ENCODE measurements at regions not wholly inside any gene's neighbourhood (a gene's known extent, or its start where the extent isn't known, plus 50 kb on each side); places are given as distances from the start of the nearest gene placed in this dataset.

GRCh38 chr13:53204598-53204997 is 176.0 kb downstream of the OLFM4 start:
- WGBS, 3 donors = 49 to 63% (median 51%) methylated on average over 4 of the region's 4 CpGs

GRCh38 chr13:53206455-53206854 is 177.8 kb downstream of the OLFM4 start:
- Histone ChIP-seq H3K27ac (no peak overlapping the region), H3K27me3 (no peaks in the 10 kb centered on the region), H3K4me3 (no peak overlapping the region), H3K4me1 (ENCODE audit: insufficient read depth) (no peaks in the 10 kb centered on the region), H3K9me3 (no peaks in the 10 kb centered on the region), H3K36me3 (no peaks in the 10 kb centered on the region)
- intact Hi-C loops (cut with DNase I) = no loop called here
- TF ChIP-seq CTCF (IDR thresholded peaks at IDR 0.05) = no peak
- no peak for TF ChIP-seq POLR2A (IDR thresholded peaks at IDR 0.05)
- no peak for TF ChIP-seq EP300 (IDR thresholded peaks at IDR 0.05)
- DNase-seq = no peak
- 0 to 2% (median 0%) methylated on average over 1 of the region's 1 CpG for WGBS, 3 donors

More at GRCh38 chr13:53204598-53204997, 176.0 kb downstream of the OLFM4 start:
- Histone ChIP-seq H3K27me3 (no peaks in the 10 kb centered on the region), H3K9me3 (no peaks in the 10 kb centered on the region), H3K4me3 (no peak overlapping the region), H3K36me3 (no peaks in the 10 kb centered on the region), H3K4me1 (ENCODE audit: insufficient read depth) (peaks cover 2% of the 10 kb centered on the region), H3K27ac (no peak overlapping the region)
- TF ChIP-seq POLR2A (IDR thresholded peaks at IDR 0.05) = no peak
- TF ChIP-seq CTCF (IDR thresholded peaks at IDR 0.05) = no peak
- TF ChIP-seq EP300 (IDR thresholded peaks at IDR 0.05) = no peak
- intact Hi-C loops (cut with DNase I) = no loop called here
- no peak for DNase-seq

GRCh38 chr13:53207556-53207955 is 178.9 kb downstream of the OLFM4 start:
- 73 to 83% (median 82%) methylated on average over 3 of the region's 3 CpGs for WGBS, 3 donors

GRCh38 chr13:53214433-53214832 is 185.8 kb downstream of the OLFM4 start:
- 64 to 76% (median 71%) methylated on average over 4 of the region's 4 CpGs for WGBS, 3 donors
- TF ChIP-seq POLR2A (IDR thresholded peaks at IDR 0.05) (no peak), EP300 (IDR thresholded peaks at IDR 0.05) (no peak)
- H3K4me3 ChIP-seq = no peak overlapping the region
- no peak overlapping the region for H3K27ac ChIP-seq
- no peaks in the 10 kb centered on the region for H3K9me3 ChIP-seq
- DNase-seq = no peak
- no peaks in the 10 kb centered on the region for H3K27me3 ChIP-seq
- H3K4me1 ChIP-seq (ENCODE audit: insufficient read depth) = no peaks in the 10 kb centered on the region
- intact Hi-C loops (cut with DNase I) = no loop called here
- no peaks in the 10 kb centered on the region for H3K36me3 ChIP-seq

More at GRCh38 chr13:53207556-53207955, 178.9 kb downstream of the OLFM4 start:
- TF ChIP-seq CTCF (IDR thresholded peaks at IDR 0.05) = no peak
- no peak for TF ChIP-seq EP300 (IDR thresholded peaks at IDR 0.05)
- no peak for TF ChIP-seq POLR2A (IDR thresholded peaks at IDR 0.05)
- H3K27ac ChIP-seq = no peak overlapping the region
- no peak for DNase-seq
- H3K4me3 ChIP-seq = no peak overlapping the region
- no peaks in the 10 kb centered on the region for H3K4me1 ChIP-seq (ENCODE audit: insufficient read depth)
- no peaks in the 10 kb centered on the region for H3K27me3 ChIP-seq
- intact Hi-C loops (cut with DNase I) = no loop called here
- no peaks in the 10 kb centered on the region for H3K9me3 ChIP-seq
- no peaks in the 10 kb centered on the region for H3K36me3 ChIP-seq

- Histone ChIP-seq H3K4me3 (no peak overlapping the region), H3K27me3 (no peaks in the 10 kb centered on the region), H3K9me3 (no peaks in the 10 kb centered on the region), H3K27ac (no peak overlapping the region), H3K4me1 (ENCODE audit: insufficient read depth) (no peaks in the 10 kb centered on the region), H3K36me3 (no peaks in the 10 kb centered on the region)
- 43 to 62% (median 47%) methylated on average over 2 of the region's 2 CpGs for WGBS, 3 donors
- no peak for DNase-seq
- TF ChIP-seq CTCF (IDR thresholded peaks at IDR 0.05) (no peak), POLR2A (IDR thresholded peaks at IDR 0.05) (no peak), EP300 (IDR thresholded peaks at IDR 0.05) (no peak)
- intact Hi-C loops (cut with DNase I) = no loop called here
Observed at GRCh38 chr13:53215563-53215962, 186.9 kb downstream of the OLFM4 start.

All from ovary (tissue), 7 donors.